GM23338 (cell line): ENCODE measurements at regions not wholly inside any gene's neighbourhood (a gene's known extent, or its start where the extent isn't known, plus 50 kb on each side); places are given as distances from the start of the nearest gene placed in this dataset.

Experiments used
- ATAC-seq: fragments of 200-7000 bp; cut with Tn5 transposase; 3 replicates; pipeline ENCODE4 v1.9.1; 2020
- DNase-seq: peaks from one replicate; pipeline ENCODE4 v3.0.0-alpha.2; 2015; ENCODE audit warnings: low spot score
- H2AFZ ChIP-seq: fragments of 200-600 bp; sonication (generic); 2 replicates; pipeline ENCODE4 v1.8.0; 2016; ENCODE audit warnings: antibody characterized with exemption, mild to moderate bottlenecking, moderate library complexity
- H3F3A ChIP-seq: fragments of 200-600 bp; sonication (generic); replicated peaks from 2 replicates; pipeline ENCODE4 v1.8.0; 2017; ENCODE audit warnings: antibody characterized with exemption, mixed run types, low read depth
- H3K27ac ChIP-seq: fragments of 200-600 bp; sonication (generic); 2 replicates; pipeline ENCODE4 v1.6.1; 2016; ENCODE audit warnings: low read depth
- H3K27me3 ChIP-seq: fragments of 200-600 bp; sonication (generic); 2 replicates; pipeline ENCODE4 v1.8.0; 2016; ENCODE audit warnings: mild to moderate bottlenecking, mixed run types, moderate library complexity; ENCODE audit not compliant: insufficient read depth
- H3K36me3 ChIP-seq: fragments of 200-600 bp; sonication (generic); 2 replicates; pipeline ENCODE4 v1.8.0; 2016; ENCODE audit warnings: mild to moderate bottlenecking; ENCODE audit not compliant: insufficient read depth
- H3K4me1 ChIP-seq: fragments of 200-600 bp; sonication (generic); 2 replicates; pipeline ENCODE4 v1.8.0; 2016; ENCODE audit warnings: mild to moderate bottlenecking, moderate library complexity; ENCODE audit not compliant: insufficient read depth
- H3K4me2 ChIP-seq: fragments of 200-600 bp; sonication (generic); 2 replicates; pipeline ENCODE4 v1.7.1; 2017; ENCODE audit warnings: mixed run types
- H3K4me3 ChIP-seq: fragments of 200-600 bp; sonication (generic); 2 replicates; pipeline ENCODE4 v1.6.1; 2016; ENCODE audit warnings: mixed run types
- H3K79me2 ChIP-seq: fragments of 200-600 bp; sonication (generic); replicated peaks from 2 replicates; pipeline ENCODE4 v1.8.0; 2017; ENCODE audit warnings: mild to moderate bottlenecking; ENCODE audit not compliant: insufficient read depth
- H3K9me2 ChIP-seq: fragments of 200-600 bp; sonication (generic); 2 replicates; pipeline ENCODE4 v1.8.0; 2017; ENCODE audit not compliant: insufficient read depth
- H4K20me1 ChIP-seq: fragments of 200-600 bp; sonication (generic); replicated peaks from 2 replicates; pipeline ENCODE4 v1.8.0; 2017; ENCODE audit warnings: mild to moderate bottlenecking; ENCODE audit not compliant: insufficient read depth
- H3K27ac Mint-ChIP-seq: 2 replicates; pipeline ENCODE4 v1.8.0; 2020; ENCODE audit warnings: inconsistent platforms, mild to moderate bottlenecking, moderate library complexity, mixed read lengths
- H3K27me3 Mint-ChIP-seq: 3 replicates; pipeline ENCODE4 v1.8.0; 2022; ENCODE audit warnings: low read depth, mild to moderate bottlenecking, moderate library complexity, mixed read lengths, inconsistent platforms; ENCODE audit not compliant: insufficient read depth, poor library complexity
- H3K36me3 Mint-ChIP-seq: 3 replicates; pipeline ENCODE4 v1.8.0; 2021; ENCODE audit warnings: low read depth, mild to moderate bottlenecking, inconsistent platforms, moderate library complexity, mixed read lengths
- H3K4me1 Mint-ChIP-seq: 3 replicates; pipeline ENCODE4 v1.8.0; 2020; ENCODE audit warnings: mild to moderate bottlenecking, inconsistent platforms, mixed read lengths
- H3K4me3 Mint-ChIP-seq: 3 replicates; pipeline ENCODE4 v1.8.0; 2021; ENCODE audit warnings: moderate library complexity, mild to moderate bottlenecking, inconsistent platforms, mixed read lengths
- H3K9me3 Mint-ChIP-seq: 3 replicates; pipeline ENCODE4 v1.8.0; 2020; ENCODE audit warnings: moderate library complexity, mild to moderate bottlenecking, inconsistent platforms, mixed read lengths
- CREB1 ChIP-seq: fragments of 250-450 bp; sonication (Bioruptor Pico); IDR thresholded peaks from 2 replicates; pipeline ENCODE4 v1.5.0; 2020; ENCODE audit warnings: low read depth, mild to moderate bottlenecking, moderate library complexity
- ETS1 ChIP-seq: IDR thresholded peaks from 2 replicates; pipeline ENCODE4 v1.6.1; 2016; ENCODE audit warnings: antibody characterized with exemption
- EZH2 ChIP-seq: fragments of 200-600 bp; sonication (generic); IDR thresholded peaks from one replicate; pipeline ENCODE4 v1.8.0; 2017; ENCODE audit warnings: antibody characterized with exemption, mild to moderate bottlenecking, low read depth; ENCODE audit not compliant: unreplicated experiment
- EZH2phosphoT487 ChIP-seq: fragments of 200-600 bp; sonication (generic); IDR thresholded peaks from one replicate; pipeline ENCODE4 v1.8.1; 2018; ENCODE audit warnings: antibody characterized with exemption; ENCODE audit not compliant: unreplicated experiment
- JUNB ChIP-seq: IDR thresholded peaks from one replicate; pipeline ENCODE4 v1.6.1; 2016; ENCODE audit warnings: antibody characterized with exemption; ENCODE audit not compliant: unreplicated experiment
- NANOG ChIP-seq: IDR thresholded peaks from 2 replicates; pipeline ENCODE4 v1.6.1; 2016; ENCODE audit warnings: antibody characterized with exemption, borderline replicate concordance
- POLR2AphosphoS5 ChIP-seq: IDR thresholded peaks from 2 replicates; pipeline ENCODE4 v1.6.1; 2016; ENCODE audit warnings: antibody characterized with exemption, low read depth
- STAT1 ChIP-seq: IDR thresholded peaks from one replicate; pipeline ENCODE4 v1.6.1; 2016; ENCODE audit warnings: antibody characterized with exemption; ENCODE audit not compliant: unreplicated experiment
- ZNF331 ChIP-seq: fragments of 250-450 bp; sonication (Bioruptor Pico); IDR thresholded peaks from 2 replicates; pipeline ENCODE4 v1.5.0; 2020; ENCODE audit warnings: low read depth, mild to moderate bottlenecking, moderate library complexity
- TF ChIP-seq, protein P1 (sequence below): fragments of 250-450 bp; sonication (Bioruptor Pico); IDR thresholded peaks from 2 replicates; pipeline ENCODE4 v1.5.0; 2020; ENCODE audit warnings: mild to moderate bottlenecking, moderate library complexity
- TF ChIP-seq, protein P2 (sequence below), 2 experiments: fragments of 200-600 bp in 1 of 2; sonication (generic) in 1 of 2; conservative IDR thresholded peaks; 2 replicates each; pipeline versions ENCODE4 v1.5.1 to v1.6.1; 2016 to 2017; ENCODE audit warnings: antibody characterized with exemption in 2 of 2, low read depth in 2 of 2, mild to moderate bottlenecking in 2 of 2, moderate library complexity in 1 of 2
- TF ChIP-seq, protein P3 (sequence below): IDR thresholded peaks from one replicate; pipeline ENCODE4 v1.6.1; 2018; ENCODE audit warnings: antibody characterized with exemption; ENCODE audit not compliant: unreplicated experiment

GRCh38 chr10:128642023-128642422 lies 515.8 kb upstream of the MKI67 start:
- no peaks in the 10 kb centered on the region; the same call in none of the 2 replicates for H3K9me2 ChIP-seq
- TF ChIP-seq, protein P1, sequence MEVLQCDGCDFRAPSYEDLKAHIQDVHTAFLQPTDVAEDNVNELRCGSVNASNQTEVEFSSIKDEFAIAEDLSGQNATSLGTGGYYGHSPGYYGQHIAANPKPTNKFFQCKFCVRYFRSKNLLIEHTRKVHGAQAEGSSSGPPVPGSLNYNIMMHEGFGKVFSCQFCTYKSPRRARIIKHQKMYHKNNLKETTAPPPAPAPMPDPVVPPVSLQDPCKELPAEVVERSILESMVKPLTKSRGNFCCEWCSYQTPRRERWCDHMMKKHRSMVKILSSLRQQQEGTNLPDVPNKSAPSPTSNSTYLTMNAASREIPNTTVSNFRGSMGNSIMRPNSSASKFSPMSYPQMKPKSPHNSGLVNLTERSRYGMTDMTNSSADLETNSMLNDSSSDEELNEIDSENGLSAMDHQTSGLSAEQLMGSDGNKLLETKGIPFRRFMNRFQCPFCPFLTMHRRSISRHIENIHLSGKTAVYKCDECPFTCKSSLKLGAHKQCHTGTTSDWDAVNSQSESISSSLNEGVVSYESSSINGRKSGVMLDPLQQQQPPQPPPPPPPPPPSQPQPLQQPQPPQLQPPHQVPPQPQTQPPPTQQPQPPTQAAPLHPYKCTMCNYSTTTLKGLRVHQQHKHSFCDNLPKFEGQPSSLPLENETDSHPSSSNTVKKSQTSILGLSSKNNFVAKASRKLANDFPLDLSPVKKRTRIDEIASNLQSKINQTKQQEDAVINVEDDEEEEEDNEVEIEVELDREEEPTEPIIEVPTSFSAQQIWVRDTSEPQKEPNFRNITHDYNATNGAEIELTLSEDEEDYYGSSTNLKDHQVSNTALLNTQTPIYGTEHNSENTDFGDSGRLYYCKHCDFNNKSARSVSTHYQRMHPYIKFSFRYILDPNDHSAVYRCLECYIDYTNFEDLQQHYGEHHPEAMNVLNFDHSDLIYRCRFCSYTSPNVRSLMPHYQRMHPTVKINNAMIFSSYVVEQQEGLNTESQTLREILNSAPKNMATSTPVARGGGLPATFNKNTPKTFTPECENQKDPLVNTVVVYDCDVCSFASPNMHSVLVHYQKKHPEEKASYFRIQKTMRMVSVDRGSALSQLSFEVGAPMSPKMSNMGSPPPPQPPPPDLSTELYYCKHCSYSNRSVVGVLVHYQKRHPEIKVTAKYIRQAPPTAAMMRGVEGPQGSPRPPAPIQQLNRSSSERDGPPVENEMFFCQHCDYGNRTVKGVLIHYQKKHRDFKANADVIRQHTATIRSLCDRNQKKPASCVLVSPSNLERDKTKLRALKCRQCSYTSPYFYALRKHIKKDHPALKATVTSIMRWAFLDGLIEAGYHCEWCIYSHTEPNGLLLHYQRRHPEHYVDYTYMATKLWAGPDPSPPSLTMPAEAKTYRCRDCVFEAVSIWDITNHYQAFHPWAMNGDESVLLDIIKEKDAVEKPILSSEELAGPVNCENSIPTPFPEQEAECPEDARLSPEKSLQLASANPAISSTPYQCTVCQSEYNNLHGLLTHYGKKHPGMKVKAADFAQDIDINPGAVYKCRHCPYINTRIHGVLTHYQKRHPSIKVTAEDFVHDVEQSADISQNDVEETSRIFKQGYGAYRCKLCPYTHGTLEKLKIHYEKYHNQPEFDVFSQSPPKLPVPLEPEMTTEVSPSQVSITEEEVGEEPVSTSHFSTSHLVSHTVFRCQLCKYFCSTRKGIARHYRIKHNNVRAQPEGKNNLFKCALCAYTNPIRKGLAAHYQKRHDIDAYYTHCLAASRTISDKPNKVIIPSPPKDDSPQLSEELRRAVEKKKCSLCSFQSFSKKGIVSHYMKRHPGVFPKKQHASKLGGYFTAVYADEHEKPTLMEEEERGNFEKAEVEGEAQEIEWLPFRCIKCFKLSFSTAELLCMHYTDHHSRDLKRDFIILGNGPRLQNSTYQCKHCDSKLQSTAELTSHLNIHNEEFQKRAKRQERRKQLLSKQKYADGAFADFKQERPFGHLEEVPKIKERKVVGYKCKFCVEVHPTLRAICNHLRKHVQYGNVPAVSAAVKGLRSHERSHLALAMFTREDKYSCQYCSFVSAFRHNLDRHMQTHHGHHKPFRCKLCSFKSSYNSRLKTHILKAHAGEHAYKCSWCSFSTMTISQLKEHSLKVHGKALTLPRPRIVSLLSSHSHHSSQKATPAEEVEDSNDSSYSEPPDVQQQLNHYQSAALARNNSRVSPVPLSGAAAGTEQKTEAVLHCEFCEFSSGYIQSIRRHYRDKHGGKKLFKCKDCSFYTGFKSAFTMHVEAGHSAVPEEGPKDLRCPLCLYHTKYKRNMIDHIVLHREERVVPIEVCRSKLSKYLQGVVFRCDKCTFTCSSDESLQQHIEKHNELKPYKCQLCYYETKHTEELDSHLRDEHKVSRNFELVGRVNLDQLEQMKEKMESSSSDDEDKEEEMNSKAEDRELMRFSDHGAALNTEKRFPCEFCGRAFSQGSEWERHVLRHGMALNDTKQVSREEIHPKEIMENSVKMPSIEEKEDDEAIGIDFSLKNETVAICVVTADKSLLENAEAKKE (CRISPR knock-in tag), result no peak
- TF ChIP-seq JUNB (no peak), EZH2 (no peak), EZH2phosphoT487 (no peak), STAT1 (no peak), ETS1 (no peak), ZNF331 (CRISPR knock-in tag) (no peak), NANOG (no peak), CREB1 (CRISPR knock-in tag) (no peak), POLR2AphosphoS5 (no peak)
- TF ChIP-seq, protein P2, sequence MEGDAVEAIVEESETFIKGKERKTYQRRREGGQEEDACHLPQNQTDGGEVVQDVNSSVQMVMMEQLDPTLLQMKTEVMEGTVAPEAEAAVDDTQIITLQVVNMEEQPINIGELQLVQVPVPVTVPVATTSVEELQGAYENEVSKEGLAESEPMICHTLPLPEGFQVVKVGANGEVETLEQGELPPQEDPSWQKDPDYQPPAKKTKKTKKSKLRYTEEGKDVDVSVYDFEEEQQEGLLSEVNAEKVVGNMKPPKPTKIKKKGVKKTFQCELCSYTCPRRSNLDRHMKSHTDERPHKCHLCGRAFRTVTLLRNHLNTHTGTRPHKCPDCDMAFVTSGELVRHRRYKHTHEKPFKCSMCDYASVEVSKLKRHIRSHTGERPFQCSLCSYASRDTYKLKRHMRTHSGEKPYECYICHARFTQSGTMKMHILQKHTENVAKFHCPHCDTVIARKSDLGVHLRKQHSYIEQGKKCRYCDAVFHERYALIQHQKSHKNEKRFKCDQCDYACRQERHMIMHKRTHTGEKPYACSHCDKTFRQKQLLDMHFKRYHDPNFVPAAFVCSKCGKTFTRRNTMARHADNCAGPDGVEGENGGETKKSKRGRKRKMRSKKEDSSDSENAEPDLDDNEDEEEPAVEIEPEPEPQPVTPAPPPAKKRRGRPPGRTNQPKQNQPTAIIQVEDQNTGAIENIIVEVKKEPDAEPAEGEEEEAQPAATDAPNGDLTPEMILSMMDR (conservative IDR thresholded peaks at IDR 0.05; ENCODE audit: low read depth in 2 of 2), result no peak
- TF ChIP-seq, protein P3, sequence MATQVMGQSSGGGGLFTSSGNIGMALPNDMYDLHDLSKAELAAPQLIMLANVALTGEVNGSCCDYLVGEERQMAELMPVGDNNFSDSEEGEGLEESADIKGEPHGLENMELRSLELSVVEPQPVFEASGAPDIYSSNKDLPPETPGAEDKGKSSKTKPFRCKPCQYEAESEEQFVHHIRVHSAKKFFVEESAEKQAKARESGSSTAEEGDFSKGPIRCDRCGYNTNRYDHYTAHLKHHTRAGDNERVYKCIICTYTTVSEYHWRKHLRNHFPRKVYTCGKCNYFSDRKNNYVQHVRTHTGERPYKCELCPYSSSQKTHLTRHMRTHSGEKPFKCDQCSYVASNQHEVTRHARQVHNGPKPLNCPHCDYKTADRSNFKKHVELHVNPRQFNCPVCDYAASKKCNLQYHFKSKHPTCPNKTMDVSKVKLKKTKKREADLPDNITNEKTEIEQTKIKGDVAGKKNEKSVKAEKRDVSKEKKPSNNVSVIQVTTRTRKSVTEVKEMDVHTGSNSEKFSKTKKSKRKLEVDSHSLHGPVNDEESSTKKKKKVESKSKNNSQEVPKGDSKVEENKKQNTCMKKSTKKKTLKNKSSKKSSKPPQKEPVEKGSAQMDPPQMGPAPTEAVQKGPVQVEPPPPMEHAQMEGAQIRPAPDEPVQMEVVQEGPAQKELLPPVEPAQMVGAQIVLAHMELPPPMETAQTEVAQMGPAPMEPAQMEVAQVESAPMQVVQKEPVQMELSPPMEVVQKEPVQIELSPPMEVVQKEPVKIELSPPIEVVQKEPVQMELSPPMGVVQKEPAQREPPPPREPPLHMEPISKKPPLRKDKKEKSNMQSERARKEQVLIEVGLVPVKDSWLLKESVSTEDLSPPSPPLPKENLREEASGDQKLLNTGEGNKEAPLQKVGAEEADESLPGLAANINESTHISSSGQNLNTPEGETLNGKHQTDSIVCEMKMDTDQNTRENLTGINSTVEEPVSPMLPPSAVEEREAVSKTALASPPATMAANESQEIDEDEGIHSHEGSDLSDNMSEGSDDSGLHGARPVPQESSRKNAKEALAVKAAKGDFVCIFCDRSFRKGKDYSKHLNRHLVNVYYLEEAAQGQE, result no peak
- no peaks in the 10 kb centered on the region for H3K36me3 ChIP-seq
- H3K27me3 ChIP-seq, result no peaks in the 10 kb centered on the region
- H3K4me1 Mint-ChIP-seq, result no peaks in the 10 kb centered on the region
- no peaks in the 10 kb centered on the region for H3K36me3 Mint-ChIP-seq
- H3K27me3 Mint-ChIP-seq, result no peaks in the 10 kb centered on the region
- H3K27ac ChIP-seq, result no peak overlapping the region
- H2AFZ ChIP-seq, result no peak overlapping the region
- H3K4me3 Mint-ChIP-seq, result no peak overlapping the region
- no peaks in the 10 kb centered on the region; the same call in 2 of the 3 replicates for H3K9me3 Mint-ChIP-seq
- no peak overlapping the region for H3K4me2 ChIP-seq
- no peaks in the 10 kb centered on the region for H3K4me1 ChIP-seq
- no peaks in the 10 kb centered on the region for H3F3A ChIP-seq
- no peak for DNase-seq
- no peak overlapping the region for H3K4me3 ChIP-seq
- H3K79me2 ChIP-seq, result no peaks in the 10 kb centered on the region
- no peak overlapping the region for H3K27ac Mint-ChIP-seq
- H4K20me1 ChIP-seq, result no peaks in the 10 kb centered on the region
- ATAC-seq, result no peak
